Fibroblast of skin of right quadriceps (primary cell): ENCODE measurements at regions not wholly inside any gene's neighbourhood (a gene's known extent, or its start where the extent isn't known, plus 50 kb on each side); places are given as distances from the start of the nearest gene placed in this dataset.
"Not testable (repeated sequence)": the region's sequence is repeated elsewhere in the genome, so short reads cannot be mapped to it uniquely, and the experiment has no call there.

Experiments
- DNase-seq: peaks from one replicate; pipeline ENCODE4 v3.0.0-alpha.2; 2013

DNA sequence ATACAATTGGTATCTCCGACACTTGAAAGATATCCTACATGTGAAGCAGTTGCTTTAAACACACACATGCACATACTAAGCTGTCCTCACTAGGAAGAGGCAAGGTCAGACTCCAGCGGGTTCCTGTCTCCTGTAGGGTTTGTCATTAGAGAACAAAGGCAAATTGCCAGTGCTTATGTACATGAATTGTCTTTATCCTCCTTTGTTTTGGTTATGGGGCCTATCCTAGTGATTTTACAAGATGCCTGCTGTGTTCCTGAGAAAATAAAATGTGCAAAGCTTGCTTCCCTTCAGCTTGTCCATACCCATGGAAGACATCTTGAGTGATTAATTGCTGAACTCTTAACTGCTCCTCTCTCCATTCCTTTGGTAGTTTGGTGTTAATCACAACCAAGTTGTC, 86.7 kb upstream of the SLC39A10 start:
- no peak for DNase-seq

- no peak for DNase-seq
Measured at GRCh38 chr2:195569255-195569654, 87.8 kb upstream of the SLC39A10 start.

GRCh38 chr2:195564625-195565135, 92.3 kb upstream of the SLC39A10 start:
- DNase-seq = not testable (repeated sequence)

GRCh38 chr2:195563857-195564512, 93.0 kb upstream of the SLC39A10 start:
- DNase-seq = peak; percentile 93

GRCh38 chr2:195562570-195563566, 94.2 kb upstream of the SLC39A10 start:
- DNase-seq = peak; percentile 36

DNA sequence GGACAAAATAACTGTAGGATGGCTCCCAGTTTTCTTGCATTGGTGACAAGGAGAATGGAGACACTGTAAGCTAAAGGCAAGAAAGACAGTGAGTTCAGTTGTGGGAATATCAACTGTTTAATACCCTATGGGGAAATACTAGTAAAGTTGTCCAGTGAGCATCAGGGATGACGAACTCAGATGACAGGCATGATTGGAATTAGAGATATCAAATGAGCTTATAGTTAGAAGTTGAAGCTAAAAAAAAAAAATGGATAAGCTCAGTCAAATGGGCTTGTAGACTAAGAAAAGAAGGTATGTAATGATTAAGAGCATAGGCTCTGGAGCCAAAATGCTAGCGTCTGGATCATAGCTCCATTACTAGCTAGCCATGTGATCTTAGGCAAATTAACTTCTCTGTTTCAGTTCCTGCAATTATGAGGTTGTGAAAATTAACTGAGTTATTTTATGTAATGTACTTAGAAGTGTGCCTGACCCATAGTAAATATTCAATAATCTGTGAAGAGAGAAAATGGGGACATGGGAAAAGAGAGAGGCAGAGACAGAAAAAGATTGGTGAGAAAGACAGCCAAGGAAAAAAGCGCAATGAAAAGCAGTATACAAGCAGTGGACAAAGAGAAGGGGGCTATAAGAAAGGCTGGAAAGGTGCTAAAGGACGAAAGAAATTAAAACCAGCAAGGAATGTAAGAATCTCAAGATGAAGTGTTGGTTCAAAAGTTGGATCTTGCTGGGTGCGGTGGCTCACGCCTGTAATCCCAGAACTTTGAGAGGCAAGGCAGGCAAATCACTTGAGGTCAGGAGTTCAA, 95.7 kb upstream of the SLC39A10 start:
- peak; percentile 96 for DNase-seq

- no peak for DNase-seq
Measured at GRCh38 chr2:195560209-195560895, 96.7 kb upstream of the SLC39A10 start.

DNA sequence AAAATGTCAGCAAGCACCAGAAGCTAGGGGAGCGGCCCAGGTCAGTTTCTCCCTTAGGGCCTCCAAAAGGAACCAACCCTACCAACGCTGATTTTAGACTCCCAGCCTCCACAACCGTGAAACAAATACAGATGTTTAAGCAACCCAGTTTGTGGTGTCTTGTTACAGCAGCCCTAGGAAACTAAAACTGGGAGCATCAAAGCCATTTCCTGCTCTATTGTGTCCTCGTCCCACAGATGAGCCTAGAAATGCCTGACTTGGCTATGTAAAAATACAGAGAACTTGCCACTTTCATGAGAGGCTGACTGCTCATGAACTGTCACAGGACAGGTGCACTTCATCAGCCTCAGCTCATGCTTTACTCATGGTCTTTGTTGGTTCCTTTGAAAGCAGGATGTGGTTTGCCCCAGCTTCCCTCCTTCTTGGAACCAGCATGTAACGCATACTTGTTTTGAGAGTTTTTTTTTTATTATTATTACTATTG, 97.6 kb upstream of the SLC39A10 start:
- peak; percentile 87 for DNase-seq

DNA sequence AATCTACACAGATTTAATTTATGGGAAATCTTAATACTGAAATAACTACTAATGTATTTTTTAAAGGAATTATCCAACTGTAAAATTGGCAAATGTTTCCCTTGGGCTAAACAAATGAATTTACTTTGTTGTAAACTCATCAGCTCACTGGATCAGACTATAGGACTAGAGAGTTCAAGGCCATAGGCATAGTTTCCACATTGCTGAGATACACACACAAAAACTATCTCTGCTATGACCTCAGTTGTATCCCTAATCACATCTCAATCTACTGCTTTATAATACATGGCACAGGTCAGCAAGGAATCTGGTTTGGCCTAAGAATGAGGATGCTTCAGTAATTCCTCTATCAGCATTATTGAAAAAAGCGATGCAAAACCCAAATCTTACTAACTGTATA, 101.1 kb upstream of the SLC39A10 start:
- no peak for DNase-seq

DNA sequence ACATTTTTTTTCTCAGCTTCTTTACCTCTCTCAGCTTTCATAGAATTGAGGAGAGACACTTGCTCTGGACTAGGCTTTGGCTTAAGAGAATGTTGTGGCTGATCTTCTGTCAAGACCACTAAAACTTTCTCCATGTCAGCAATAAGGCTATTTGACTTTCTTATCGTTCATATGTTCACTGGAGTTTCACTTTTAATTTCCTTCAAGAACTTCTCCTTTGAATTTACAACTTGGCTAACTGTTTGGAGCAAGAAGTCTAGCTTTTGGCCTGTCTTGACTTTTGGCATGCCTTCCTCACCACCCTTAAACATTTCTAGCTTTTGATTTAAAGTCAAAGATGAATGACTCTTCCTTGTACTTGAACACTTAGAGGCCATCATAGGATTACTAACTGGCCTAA, 104.4 kb upstream of the SLC39A10 start:
- DNase-seq = no peak

DNA sequence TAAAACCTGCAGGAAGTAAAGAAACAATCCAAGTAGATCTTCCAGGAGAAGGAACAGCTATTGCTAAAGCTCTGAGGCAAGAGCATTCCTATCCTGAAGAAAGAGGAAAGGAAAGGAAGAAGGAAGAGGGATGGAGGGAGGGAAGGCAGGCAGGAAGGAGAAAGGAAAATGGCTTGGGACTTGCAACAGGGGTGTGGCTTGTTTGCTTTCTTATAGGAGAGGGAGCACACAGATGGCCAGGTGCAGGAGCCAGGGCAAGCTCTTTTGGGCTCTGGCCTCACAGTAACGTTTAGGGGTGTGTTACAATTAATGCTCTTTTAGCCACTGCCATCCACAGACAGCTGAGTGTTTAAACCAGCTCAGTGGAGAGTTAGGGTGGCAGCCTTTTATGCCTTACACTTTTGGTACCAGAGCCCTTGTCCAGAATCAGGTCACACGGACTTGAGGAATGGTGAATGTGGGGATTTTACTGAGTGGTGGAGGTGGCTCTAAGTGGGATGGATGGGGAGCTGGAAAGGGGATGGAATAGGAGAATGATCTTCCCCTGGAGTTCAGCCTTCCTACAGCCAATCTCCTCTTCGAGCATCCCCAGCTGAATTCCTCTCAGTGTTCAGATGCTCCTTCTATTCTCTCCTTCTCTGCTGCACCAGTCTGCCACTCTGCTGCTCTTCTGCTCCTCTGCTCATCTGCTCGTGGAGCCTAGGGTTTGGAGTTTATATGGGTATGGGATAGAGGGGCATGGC, 108.7 kb upstream of the SLC39A10 start:
- no peak for DNase-seq

- DNase-seq = not testable (repeated sequence)
Measured at GRCh38 chr2:195547268-195547840, 109.7 kb upstream of the SLC39A10 start.

DNA sequence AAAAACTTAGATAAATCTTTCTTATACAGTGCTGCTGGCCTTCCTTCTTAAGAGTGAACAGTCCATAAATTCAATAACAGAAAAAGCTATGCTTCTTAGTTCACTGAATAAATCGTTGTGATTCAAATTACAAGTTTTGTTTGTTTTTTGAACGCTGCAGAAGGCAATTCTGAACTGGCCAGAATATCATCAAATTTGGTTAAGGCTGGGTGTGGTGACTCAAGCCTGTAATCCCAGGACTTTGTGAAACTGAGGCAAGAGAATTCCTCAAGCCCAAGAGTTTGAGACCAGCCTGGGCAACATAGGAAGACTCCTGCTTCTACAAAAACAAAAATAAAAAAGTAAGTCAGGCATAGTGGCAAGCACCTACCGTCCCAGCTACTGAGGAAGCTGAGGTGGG, 111.2 kb upstream of the SLC39A10 start:
- DNase-seq = no peak

DNA sequence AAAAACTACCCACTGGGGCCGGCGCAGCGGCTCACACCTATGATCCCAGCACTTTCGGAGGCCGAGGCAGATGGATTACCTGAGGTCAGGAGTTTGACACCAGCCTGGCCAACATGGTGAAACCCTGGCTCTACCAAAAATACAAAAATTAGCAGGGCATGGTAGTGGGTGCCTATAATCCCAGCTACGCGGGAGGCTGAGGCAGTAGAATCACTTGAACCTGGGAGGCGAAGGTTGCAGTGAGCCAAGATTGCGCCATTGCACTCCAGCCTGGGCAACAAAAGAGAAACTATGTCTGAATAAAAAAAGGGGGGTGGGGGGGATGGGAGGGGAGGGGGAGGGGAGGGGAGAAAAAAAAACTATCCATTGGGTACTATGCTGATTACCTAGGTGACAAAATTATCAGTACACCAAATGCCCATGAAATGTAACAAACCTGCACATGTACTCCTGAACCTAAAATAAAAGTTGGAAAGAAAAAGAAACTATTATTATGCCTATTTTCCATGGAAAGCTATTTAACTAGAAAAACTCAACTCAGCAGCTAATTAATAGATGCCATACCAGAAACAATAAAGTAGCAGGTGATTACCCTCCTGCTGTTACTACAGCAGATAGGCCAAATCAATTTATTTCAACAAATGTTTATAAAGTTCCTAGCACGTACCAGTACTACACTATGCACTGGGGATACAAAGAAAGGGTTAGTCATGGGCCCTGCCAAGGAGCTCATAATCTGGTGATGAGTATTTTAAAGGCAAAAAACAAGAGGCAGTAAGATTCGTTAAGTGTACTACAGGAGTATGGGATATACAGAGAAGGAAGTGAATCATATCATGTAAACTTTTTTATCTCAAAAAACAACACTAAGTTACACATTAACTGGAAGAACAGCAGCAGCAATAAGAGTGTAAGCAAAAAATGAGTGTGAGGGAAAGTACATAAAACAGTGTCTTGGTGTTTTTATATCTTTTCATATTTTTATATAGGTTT, 112.8 kb upstream of the SLC39A10 start:
- DNase-seq = peak; percentile 52

GRCh38 chr2:195543063-195543462, 114.0 kb upstream of the SLC39A10 start:
- DNase-seq = no peak

GRCh38 chr2:195542067-195542466, 115.0 kb upstream of the SLC39A10 start:
- no peak for DNase-seq

GRCh38 chr2:195538937-195539336, 118.1 kb upstream of the SLC39A10 start:
- no peak for DNase-seq

- no peak for DNase-seq
Measured at GRCh38 chr2:195537811-195538210, 119.2 kb upstream of the SLC39A10 start.

DNA sequence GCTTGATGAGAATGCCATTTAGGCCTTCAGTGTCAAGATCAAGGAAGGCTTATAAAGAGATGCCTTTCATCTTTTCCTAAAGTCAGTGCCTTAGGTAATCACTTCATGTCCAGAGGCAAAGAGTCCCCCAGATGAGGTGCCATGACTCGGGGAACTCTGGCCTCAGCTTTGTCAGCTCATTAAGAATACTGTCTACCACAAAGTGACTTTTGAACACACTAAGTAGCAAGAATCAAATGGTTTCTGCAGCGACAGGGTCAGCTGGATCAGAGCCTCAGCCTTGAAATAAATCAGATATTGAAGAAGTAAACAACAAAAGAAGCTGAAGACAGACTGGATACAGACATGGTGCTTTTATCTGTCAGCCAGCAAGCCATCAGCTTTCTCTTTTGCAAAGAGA, 120.1 kb upstream of the SLC39A10 start:
- DNase-seq = no peak
